SU-DHL-6 (cell line): ENCODE measurements at regions not wholly inside any gene's neighbourhood (a gene's known extent, or its start where the extent isn't known, plus 50 kb on each side); places are given as distances from the start of the nearest gene placed in this dataset.

Source experiments
- CTCF ChIP-seq: fragments of 200-600 bp; sonication (generic); IDR thresholded peaks from one replicate; pipeline ENCODE4 v1.5.1; 2017; ENCODE audit warnings: antibody characterized with exemption, mild to moderate bottlenecking, low read length, moderate library complexity; ENCODE audit not compliant: insufficient read depth, poor library complexity, severe bottlenecking
- EZH2phosphoT487 ChIP-seq: fragments of 200-600 bp; sonication (generic), shearing (Covaris generic); conservative IDR thresholded peaks from 2 replicates; pipeline ENCODE4 v1.6.1; 2018; ENCODE audit warnings: mild to moderate bottlenecking, antibody characterized with exemption, low read length, moderate library complexity, mixed read lengths

GRCh38 chr14:44438936-44439335 lies 68.1 kb downstream of the FSCB start:
- TF ChIP-seq EZH2phosphoT487, result no peak
- TF ChIP-seq CTCF, result no peak
